M059J (cell line): ENCODE measurements at regions not wholly inside any gene's neighbourhood (a gene's known extent, or its start where the extent isn't known, plus 50 kb on each side); places are given as distances from the start of the nearest gene placed in this dataset.
"Not testable (repeated sequence)": the region's sequence is repeated elsewhere in the genome, so short reads cannot be mapped to it uniquely, and the experiment has no call there.

Experiments used
- DNase-seq: peaks from one replicate; pipeline ENCODE4 v3.0.0-alpha.2; 2012; ENCODE audit warnings: low read depth

DNA sequence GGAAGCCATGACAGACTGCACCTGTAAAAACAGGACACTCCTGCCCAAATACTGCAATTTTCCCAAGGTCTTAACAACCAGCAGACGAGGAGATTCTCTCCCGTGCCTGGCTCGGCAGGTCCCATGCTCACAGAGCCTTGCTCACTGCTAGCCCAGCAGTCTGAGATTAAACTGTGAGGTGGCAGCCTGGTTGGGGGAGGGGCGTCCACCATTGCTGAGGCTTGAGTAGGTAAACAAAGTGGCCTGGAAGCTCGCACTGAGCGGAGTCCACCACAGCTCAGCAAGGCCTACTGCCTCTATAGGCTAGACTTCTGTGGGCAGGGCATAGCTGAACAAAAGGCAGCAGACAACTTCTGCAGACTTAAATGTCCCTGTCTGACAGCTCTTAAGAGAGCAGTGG is 80.3 kb downstream of the ANXA5 start:
- DNase-seq: not testable (repeated sequence)

DNA sequence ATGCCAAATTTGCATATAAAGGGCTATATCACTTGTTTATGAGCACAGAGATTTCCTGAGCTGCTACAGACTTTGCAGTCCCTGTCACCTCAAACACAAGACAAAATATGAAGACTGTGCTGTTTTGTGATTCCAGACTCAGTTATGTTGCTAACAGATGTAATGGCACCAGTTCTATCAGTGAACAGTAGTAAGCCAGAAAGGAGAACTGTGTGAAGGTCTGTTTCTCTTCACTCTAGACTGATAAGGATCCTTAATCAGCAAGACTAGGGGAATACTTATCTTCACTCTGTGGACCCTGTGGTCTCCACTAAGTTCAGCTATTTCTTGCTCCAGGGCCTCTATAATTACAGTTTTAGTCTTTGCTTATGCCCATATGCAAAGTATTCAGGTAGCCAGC is 82.7 kb downstream of the ANXA5 start:
- DNase-seq: no peak

DNA sequence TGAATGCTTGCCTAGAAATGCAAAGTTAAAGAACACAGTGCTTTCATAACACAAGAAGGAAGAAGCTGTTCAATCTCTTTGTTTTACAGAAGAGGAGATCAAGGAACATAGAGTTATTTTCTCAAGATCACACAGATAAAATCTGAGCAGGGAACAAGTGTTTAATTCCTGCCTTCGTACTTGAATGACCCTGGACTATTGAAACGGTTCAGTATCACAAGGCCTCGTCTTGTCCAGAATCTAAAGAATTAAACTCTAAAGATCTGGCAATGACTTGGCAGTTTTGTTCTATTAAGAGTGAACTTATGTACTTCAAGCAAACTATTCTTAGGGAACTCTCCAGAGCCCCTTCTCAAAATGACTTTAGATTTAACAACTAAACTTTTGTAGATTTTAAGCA is 97.7 kb downstream of the ANXA5 start:
- DNase-seq: no peak

DNA sequence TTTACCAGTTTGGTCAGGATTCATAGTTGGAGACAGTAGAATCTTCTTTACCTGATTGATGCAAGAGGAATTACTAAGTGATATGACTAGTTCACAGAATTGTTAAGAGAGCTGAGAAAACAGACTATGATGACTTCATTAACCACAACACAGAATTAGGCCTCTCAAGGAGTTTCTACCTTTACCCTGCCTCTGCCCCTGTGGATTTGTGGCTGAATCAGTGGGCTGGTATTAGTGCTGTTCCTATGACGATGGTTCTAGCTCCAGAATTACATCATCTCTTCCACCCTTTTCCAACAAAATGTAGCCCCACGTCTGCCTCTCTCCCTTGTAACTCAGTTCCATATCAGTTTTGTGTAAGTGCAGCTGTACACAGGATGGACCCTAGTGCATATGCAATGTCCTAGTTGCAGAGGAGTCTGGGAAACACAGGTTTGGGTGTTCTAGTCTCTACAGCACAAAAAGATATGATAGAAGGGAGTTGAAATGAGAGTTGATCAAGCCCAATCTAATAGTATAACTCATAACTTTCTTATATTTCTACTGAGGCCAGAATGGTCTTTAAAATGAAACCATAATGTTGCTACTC is 99.3 kb downstream of the ANXA5 start:
- DNase-seq: peak; percentile 69

DNA sequence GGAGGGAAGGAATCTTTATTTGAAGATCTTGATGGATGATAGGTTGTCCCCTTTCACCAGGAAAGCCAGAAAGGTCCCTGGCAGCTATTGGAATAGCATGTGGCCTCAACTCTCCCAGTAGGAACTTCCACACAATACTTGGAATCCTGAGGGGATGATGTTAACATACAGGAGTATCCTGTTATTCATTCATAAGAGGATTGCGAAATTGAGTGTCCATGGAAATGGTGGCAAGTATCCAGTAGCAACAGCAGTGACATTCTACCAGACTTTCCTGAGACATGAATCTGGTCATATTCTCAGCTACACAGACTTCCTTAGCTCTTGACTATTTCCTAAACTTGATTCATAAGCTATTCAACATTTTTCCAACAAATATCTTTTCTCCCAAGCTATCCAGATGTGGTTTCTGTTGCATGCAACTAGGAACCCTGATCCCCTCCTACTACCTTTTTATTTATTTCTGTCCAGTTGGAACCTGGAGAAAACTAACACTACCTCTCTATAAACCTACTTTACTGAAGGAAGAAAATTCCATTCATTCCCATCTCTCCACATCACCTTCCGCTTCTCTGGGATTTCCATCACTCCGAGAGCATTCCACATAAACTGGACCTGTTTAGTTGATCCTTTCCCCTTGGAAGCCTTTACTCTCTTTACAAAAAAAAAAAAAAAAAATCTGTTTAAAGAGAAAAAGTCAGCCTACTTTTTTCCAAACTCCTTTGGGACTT is 101.8 kb downstream of the ANXA5 start:
- DNase-seq: peak; percentile 67

DNA sequence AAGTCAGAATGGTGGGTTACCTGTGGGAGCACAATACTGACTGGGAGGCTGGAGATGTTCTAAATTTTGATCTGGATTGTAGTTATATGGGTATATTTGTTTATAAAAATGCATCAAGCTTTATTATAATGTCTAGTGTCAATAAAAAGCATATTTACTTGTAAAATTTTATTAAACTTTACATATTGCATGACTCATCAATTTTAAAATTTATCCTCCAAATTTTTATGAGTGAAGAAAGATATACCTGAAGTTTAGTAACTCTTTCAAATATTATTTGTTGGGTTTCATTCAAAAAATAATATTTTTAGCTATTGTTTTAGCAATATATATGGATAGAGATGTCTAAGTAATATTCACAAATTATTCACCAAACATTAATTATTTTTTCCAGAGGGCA is 103.0 kb downstream of the ANXA5 start:
- DNase-seq: no peak

DNA sequence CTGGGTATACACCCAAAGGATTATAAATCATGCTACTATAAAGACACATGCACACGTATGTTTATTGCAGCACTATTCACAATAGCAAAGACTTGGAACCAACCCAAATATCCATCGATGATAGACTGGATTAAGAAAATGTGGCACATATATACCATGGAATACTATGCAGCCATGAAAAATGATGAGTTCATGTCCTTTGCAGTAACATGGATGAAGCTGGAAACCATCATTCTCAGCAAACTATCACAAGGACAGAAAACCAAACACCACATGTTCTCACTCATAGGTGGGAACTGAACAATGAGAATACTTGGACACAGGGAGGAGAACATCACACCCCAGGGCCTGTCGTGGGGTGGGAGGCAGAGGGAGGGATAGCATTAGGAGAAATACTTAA is 104.5 kb downstream of the ANXA5 start:
- not testable (repeated sequence) for DNase-seq

DNA sequence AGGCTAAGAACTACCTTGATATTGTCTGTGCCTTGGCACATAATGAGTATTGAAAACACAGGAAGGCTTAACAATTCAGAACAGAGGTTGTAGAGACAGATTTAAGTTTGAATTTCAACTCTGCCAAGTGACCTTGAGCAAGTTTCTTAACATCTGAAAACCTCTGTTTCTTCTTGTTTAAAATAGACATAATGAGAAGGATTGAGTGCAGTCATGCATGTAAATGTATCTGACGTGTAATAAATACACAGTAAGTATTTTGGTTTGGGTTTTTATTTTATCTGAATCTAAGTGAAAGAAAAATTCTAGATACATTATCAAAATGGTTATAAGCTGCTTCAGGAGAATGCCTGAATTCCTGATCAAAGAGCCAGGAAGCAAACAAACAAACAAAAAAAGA is 111.9 kb downstream of the ANXA5 start:
- DNase-seq: peak; percentile 5

DNA sequence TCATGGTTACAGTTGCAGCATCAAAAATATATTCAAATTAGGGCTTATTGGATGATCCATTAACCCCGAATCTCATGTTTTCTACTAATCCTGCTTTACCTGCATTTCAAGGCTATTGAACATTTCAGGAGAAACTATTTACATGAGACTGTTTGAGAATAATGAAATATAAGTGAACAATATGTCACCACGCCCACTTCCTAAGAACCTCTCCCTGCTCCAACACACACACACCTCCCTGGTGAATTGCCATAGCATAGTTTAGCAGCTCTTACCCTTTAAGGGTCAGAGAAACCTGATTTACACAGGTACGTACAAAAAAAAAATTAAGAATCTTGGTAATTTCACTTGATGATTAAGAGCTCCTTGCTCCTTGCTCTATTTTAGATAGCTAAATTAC is 113.4 kb downstream of the ANXA5 start:
- no peak for DNase-seq

DNA sequence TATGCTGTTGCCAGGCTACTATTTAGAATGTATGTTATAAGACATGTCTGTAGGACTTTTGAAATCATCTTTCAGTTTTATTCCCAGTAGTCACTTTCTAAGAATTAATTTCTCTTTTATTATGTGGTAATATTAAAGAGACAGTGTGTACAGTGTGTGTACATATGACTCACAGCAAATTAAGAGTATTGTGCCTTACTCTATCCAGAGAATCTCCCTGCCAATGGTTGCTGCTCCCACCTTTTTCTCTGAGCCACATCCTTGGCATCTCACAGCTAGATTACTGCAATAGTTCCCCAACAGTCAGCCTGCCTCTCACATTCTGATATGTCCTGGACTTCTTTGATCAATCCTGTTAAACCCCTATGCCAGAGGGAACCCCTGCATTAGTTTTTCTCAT is 114.5 kb downstream of the ANXA5 start:
- DNase-seq: peak; percentile 21

DNA sequence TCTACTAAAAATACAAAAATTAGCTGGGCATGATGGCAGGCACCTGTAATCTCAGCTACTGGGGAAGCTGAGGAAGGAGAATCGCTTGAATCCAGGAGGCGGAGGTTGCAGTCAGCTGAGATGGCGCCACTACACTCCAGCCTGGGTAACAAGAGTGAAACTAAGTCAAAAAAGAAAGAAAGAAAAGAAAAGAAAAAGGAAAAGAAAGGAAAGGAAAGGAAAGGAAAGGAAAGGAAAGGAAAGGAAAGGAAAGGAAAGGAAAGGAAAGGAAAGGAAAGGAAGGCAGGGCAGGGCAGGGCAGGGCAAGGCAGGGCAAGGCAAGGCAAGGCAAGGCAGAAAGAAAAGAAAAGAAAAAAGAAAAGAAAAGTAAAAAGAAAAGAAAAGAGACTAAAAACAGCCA is 121.4 kb downstream of the ANXA5 start:
- DNase-seq: not testable (repeated sequence)

DNA sequence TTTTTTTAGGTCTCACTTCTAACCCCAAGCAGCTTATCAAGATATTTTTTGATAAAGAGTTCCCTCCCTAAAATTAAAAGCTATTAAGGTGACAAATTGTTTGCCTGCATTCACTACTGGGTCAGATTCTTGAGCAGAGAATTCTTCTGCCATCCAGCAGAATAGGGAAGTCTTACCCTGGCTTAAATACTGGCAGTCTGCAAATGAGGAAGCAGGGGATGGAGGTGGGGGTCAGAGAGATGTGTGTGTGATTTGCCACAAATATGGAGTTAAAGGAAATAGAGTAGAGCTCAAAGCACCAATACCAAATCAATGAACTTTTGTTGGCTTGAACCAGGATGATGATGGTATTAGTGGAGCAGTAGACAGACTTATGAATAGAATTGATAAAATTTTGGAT is 122.2 kb downstream of the ANXA5 start:
- no peak for DNase-seq

DNA sequence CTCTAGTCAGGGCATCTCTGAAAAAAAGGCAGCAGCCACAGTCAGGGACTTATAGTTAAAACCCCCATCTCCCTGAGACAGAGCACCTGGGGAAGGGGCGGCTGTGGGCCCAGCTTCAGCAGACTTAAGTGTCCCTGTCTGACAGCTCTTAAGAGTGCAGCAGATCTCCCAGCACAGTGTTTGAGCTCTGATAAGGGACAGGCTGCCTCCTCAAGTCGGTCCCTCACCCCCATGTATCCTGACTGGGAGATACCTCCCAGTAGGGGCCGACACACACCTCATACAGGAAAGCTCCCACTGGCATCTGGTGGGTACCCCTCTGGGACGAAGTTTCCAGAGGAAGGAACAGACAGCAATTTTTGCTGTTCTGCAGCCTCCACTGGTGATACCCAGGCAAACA is 129.0 kb downstream of the ANXA5 start:
- DNase-seq: no peak

DNA sequence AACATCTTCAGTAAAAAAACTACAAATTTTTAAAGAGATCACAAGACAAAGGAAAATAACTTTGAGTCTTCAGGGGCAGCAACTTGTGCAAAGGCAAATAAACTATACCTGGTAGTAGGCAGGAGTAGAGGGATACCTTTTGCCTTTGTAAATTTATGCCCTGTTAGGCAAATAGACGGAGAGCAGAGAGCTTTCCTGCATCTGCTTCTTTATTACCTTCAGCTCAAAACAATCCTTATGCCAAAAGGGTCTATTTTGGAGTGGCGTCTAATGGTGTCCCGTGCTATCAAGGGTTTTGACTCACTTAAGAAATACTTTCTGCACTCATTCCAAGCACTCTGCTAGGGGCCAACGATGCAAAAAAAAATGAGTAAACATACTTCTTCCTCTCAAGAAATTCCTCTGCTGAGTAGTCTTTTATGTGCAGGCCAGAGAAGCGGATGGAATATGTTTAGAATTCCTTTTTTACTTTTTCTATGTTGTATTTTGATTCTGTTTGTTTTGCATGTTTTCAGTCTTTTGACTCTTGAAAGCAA is 131.9 kb downstream of the ANXA5 start:
- no peak for DNase-seq

DNA sequence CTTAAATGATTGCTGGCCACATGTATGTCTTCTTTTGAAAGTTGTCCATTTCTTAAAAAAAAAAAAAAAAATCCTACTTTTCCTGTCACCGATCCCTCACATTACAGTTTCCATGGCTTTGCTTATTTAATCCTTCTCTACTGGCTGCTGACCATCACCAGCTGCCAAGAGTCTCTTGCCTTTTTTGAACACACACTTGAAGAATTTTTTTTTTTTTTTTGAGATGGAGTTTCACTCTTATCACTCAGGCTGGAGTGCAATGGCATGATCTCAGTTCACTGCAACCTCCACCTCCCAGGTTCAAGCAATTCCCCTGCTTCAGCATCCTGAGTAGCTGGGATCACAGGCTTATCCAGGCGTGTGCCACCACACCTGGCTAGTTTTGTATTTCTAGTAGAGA is 134.0 kb downstream of the ANXA5 start:
- no peak for DNase-seq

DNA sequence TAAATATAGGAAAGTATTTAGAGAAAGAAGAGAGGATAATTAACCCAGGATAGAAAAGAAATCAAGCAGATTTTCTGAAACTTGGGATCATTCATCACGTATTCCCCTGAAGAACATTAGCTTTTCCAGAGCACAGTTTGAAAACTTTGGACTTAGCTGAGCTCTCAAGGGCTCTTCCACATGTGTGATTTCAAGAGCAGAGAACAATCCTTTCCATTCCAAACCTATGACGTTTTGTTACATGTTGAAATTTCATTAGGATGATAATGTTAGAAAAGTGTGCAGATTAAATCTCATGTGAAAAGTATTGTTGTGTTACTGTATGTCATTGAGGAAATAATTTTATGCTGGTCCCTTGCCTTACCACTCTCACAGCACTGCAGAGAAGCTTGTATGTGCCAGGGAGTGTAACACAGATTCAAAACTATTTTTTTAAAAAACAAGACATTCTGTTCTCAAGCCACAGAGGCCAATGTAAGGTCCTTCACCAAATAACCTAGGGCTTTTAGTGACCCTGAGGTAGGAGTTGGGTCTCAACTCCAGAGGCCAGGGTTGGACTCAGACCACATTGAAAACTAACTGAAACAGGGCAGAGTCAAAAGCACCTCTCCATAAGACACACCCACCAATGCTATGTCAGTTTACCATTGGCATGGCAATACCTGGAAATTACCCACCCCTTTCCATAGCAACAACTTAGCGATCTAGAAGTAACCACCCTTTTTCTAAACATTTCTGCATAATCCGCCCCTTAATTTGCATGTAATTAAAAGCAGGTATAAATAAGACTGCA is 141.3 kb downstream of the ANXA5 start:
- no peak for DNase-seq

DNA sequence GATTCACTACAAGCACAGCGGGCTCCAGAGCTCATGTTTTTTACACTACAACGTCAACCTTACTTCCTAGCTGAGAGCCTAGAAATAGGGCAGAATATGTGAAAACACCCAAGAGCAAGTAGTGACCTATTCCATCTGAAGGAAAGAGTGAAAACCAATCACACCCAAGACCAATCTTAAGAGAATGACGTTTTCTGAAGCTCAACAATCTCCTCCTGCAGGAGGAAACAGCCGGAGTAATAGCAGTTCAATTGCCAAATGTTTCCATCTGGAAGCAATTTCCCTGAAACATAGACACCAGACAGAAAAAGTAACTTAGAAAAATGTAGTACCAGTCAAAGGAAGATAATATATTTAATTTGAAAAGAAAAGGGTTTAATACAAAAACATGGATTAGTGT is 142.4 kb downstream of the ANXA5 start:
- no peak for DNase-seq

DNA sequence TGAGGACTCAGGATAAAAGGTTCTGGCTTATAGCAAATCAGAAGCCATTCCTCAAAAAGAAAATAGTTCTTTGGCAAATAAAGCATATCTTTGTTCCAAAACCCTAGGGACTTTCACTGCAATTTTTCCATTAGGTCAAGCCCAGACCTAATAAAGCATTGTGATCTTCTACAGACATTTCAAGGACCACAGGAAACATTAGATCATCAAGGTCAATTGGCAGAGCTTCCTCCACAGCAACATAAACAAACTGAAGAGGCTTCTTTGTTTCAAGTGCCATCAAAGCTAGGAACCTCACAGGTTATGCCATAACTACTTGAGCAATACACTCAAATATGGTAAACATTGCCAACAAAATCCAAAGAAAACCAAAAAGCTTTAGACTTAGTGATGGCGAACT is 144.9 kb downstream of the ANXA5 start:
- DNase-seq: peak; percentile 40

DNA sequence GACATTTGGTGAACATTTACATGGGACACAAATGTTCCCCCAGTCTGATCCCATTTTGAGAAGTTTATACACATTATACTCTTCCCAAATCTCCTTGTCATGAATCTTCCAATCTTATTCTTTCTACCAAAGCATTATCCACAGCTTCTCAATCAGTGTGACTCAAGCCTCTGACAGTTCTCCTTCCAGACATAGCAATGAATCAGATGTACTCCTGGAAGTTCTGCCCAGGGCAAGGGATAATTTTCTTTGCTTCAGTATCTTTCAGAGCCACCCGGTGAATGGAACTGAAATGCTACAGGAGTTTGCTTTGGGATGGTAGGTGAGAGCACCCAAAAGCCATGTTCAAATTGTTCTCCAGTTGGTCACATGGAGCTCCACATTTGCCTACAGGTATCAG is 145.5 kb downstream of the ANXA5 start:
- DNase-seq: peak; percentile 27

DNA sequence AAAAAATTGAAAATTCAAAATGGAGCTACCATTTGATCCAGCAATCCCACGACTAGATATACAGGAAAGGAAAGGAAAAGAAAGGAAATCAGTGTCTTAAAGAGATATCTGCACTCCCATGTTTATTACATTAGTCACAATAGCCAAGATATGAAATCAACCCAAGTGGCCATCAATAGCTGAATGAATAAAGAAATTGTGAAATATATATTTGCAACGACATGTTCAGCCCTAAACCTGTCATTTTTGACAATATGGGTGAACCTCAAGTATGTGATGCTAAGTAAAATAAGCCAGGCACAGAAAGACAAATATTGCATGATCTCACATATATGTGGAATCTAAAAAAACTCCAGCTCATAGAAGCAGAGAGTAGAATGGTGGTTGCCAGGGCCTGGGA is 155.1 kb downstream of the ANXA5 start:
- DNase-seq: no peak

DNA sequence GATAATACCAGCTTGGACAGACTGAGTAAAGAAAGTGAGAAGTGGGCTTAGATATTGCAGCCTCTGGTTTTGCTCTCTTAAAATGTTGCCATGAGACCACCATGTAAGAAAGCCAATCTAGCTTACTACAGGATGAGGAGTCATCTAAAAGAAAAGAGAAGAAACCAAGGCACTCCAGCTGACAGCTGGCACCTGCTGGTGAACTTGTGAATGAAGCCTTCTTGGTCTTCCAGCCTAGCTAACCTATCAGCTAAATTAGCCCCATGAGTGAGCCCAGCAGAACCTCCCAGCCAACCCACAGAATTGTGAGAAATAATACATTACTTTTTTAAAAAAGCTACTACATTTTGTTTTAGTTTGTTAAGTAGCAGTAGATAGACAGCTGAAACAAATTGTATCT is 154.5 kb upstream of the QRFPR start:
- DNase-seq: no peak

DNA sequence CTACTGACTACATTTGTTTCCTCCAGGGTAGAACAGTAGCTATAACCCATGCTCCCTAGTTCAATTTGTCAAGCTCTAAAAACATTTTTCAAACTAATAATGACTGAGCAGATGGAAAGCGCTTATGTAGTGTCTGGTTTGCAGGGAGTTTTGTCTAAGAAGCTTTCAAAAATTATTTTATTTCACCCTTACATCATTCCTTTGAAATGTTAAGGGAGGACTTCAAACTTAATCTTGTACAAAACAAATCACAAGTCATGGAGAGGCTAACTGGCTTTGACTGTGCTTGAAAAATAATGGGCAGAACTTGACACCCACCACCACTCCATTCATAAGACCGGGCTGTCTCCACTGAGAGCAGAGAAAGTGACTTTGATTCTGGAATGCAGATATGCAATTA is 153.4 kb upstream of the QRFPR start:
- no peak for DNase-seq

DNA sequence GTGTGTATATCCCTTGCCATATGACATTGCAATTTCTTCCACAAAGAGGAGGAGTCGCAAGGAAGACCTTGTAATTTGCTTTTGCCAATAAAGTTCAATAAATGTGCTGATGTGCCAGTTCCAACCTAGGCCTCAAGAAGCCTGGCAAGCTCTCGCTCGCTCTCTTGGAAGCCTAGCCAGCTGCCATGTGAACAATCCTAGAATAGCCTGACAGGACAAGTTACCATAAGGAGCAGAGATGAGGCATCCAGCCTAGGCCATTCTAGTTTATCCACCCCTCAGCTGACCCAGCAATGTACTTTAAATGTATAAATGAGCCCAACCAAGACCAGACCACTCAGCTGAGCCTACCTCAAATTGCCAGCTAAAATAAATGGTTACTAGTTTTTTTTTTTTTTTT is 145.7 kb upstream of the QRFPR start:
- no peak for DNase-seq
